ENCODE measurements at regions not wholly inside any gene's neighbourhood (a gene's known extent, or its start where the extent isn't known, plus 50 kb on each side); places are given as distances from the start of the nearest gene placed in this dataset.

- no peak for TF ChIP-seq CTCF (IDR thresholded peaks at IDR 0.05)
- TF ChIP-seq POLR2A (IDR thresholded peaks at IDR 0.05), result no peak
Measured at GRCh38 chr13:62627226-62627625, 1211.6 kb upstream of the PCDH20 start.
